Endothelial cell of umbilical vein (primary cell): ENCODE measurements at regions not wholly inside any gene's neighbourhood (a gene's known extent, or its start where the extent isn't known, plus 50 kb on each side); places are given as distances from the start of the nearest gene placed in this dataset.

ENCODE experiments used
- BruUV-seq: library from RNA; stranded (reverse); fragments of 400-500 nt; replicated peaks from 2 replicates; lab custom pipeline; 2021; lab: Mats Ljungman, UMichigan
- CTCF ChIA-PET: fragments of 300-600, 350-600 bp; sonication (Branson Sonifier 250); formaldehyde crosslinking; loops from one replicate; lab custom pipeline; 2021; ENCODE audit warnings: antibody characterized with exemption, inconsistent platforms; lab: Charles Lee
- POLR2A ChIA-PET: fragments of 300-600, 350-600 bp; sonication (Branson Sonifier 250); formaldehyde crosslinking; loops from one replicate; lab custom pipeline; 2021; ENCODE audit warnings: antibody characterized with exemption, inconsistent platforms; lab: Charles Lee
- DNase-seq: peaks from one replicate; pipeline ENCODE4 v3.0.0-alpha.2; 2011; ENCODE audit warnings: low read depth, low spot score
- FAIRE-seq: peaks from 2 replicates; lab custom pipeline; 2011; peaks lifted over from hg19 to GRCh38; lab: Jason Lieb, UNC
- H2AFZ ChIP-seq: 2 replicates; pipeline ENCODE4 v1.6.0; 2012; ENCODE audit warnings: low read depth, low read length, control low read depth, inconsistent platforms
- H3K27ac ChIP-seq: 2 replicates; pipeline ENCODE4 v1.5.1; 2011; ENCODE audit warnings: low read depth, mild to moderate bottlenecking, control low read depth, low read length, moderate library complexity; ENCODE audit not compliant: insufficient read depth
- H3K27me3 ChIP-seq, 2 experiments: 2 replicates each; pipeline versions ENCODE4 v1.6.0 to v1.6.1; 2011; ENCODE audit warnings: low read length in 2 of 2, mixed read lengths in 1 of 2; ENCODE audit not compliant: control insufficient read depth in 2 of 2, insufficient read depth in 2 of 2
- H3K36me3 ChIP-seq, 2 experiments: 2 replicates in 1 of 2; 3 replicates in 1 of 2; pipeline ENCODE4 v1.5.1; 2011; ENCODE audit warnings: low read length in 2 of 2, mild to moderate bottlenecking in 1 of 2, moderate library complexity in 1 of 2; ENCODE audit not compliant: control insufficient read depth in 2 of 2, insufficient read depth in 2 of 2; ENCODE audit errors: extremely low read depth in 1 of 2
- H3K4me1 ChIP-seq: 3 replicates; pipeline ENCODE4 v1.5.1; 2011; ENCODE audit warnings: mild to moderate bottlenecking, low read length; ENCODE audit not compliant: control insufficient read depth, insufficient read depth; ENCODE audit errors: extremely low read depth
- H3K4me2 ChIP-seq: 2 replicates; pipeline ENCODE4 v1.6.1; 2011; ENCODE audit warnings: low read length, control low read depth, mixed read lengths; ENCODE audit not compliant: insufficient read depth
- H3K4me3 ChIP-seq, 3 experiments: fragments of 200-600 bp in 1 of 3; sonication (generic), shearing (Covaris generic) in 1 of 3; replicated peaks in 1 of 3; 2 replicates each; pipeline ENCODE4 v1.5.1; 2011 to 2016; ENCODE audit warnings: control low read depth in 3 of 3, low read length in 3 of 3, mild to moderate bottlenecking in 2 of 3, inconsistent platforms in 1 of 3, low read depth in 1 of 3, moderate library complexity in 1 of 3; ENCODE audit not compliant: insufficient read depth in 1 of 3
- H3K79me2 ChIP-seq: 2 replicates; pipeline ENCODE4 v1.6.0; 2012; ENCODE audit warnings: low read length, inconsistent platforms; ENCODE audit not compliant: control insufficient read depth, insufficient read depth
- H3K9ac ChIP-seq: replicated peaks from 2 replicates; pipeline ENCODE3; 2011; ENCODE audit warnings: low read length, control low read depth; ENCODE audit not compliant: insufficient read depth; ENCODE audit errors: extremely low read depth
- H3K9me1 ChIP-seq: replicated peaks from 3 replicates; pipeline ENCODE4 v1.6.0; 2011; ENCODE audit warnings: mild to moderate bottlenecking, low read length; ENCODE audit not compliant: control insufficient read depth, insufficient read depth; ENCODE audit errors: extremely low read depth
- H3K9me3 ChIP-seq: replicated peaks from 2 replicates; pipeline ENCODE4 v1.5.1; 2012; ENCODE audit warnings: low read length, inconsistent platforms; ENCODE audit not compliant: control insufficient read depth, insufficient read depth
- H4K20me1 ChIP-seq: replicated peaks from 2 replicates; pipeline ENCODE3; 2011; ENCODE audit warnings: mild to moderate bottlenecking, low read length; ENCODE audit not compliant: control insufficient read depth, insufficient read depth; ENCODE audit errors: extremely low read depth
- EZH2 ChIP-seq: IDR thresholded peaks from 2 replicates; pipeline ENCODE4 v1.6.1; 2012; ENCODE audit warnings: borderline replicate concordance, low read depth, mild to moderate bottlenecking, moderate library complexity, low read length, inconsistent platforms; ENCODE audit not compliant: severe bottlenecking
- FOS ChIP-seq: IDR thresholded peaks from 2 replicates; pipeline ENCODE4 v1.6.1; 2011; ENCODE audit warnings: mild to moderate bottlenecking, low read length, moderate library complexity, borderline replicate concordance; ENCODE audit not compliant: insufficient read depth
- GATA2 ChIP-seq: IDR thresholded peaks from 2 replicates; pipeline ENCODE4 v1.7.0; 2011; ENCODE audit warnings: low read depth, mild to moderate bottlenecking, moderate library complexity, mixed read lengths, low read length; ENCODE audit not compliant: insufficient read length, insufficient read depth
- JUN ChIP-seq: IDR thresholded peaks from 2 replicates; pipeline ENCODE4 v1.6.1; 2011; ENCODE audit warnings: borderline replicate concordance, low read depth; ENCODE audit not compliant: insufficient read length, insufficient read depth
- MYC ChIP-seq: IDR thresholded peaks from one replicate; pipeline ENCODE4 v1.6.1; 2011; ENCODE audit warnings: mild to moderate bottlenecking, low read depth, low read length
- POLR2A ChIP-seq: IDR thresholded peaks from 2 replicates; pipeline ENCODE4 v1.6.1; 2012; ENCODE audit warnings: low read depth, mild to moderate bottlenecking, control low read depth, low read length
- POLR2AphosphoS5 ChIP-seq: IDR thresholded peaks from 2 replicates; pipeline ENCODE4 v1.6.1; 2012; ENCODE audit warnings: low read depth, mild to moderate bottlenecking, control low read depth, low read length, moderate library complexity; ENCODE audit not compliant: insufficient read depth
- dilution Hi-C: fragments of 300-500 bp; cut with MboI; formaldehyde crosslinking; loops from one replicate; pipeline ENCODE4 v1.15.0; 2019; ENCODE audit warnings: low sequenced_read_pairs; ENCODE audit not compliant: extremely low pct_ligation_motif_present
- intact Hi-C: fragments of 100-400 bp; cut with micrococcal nuclease; formaldehyde crosslinking; loops from one replicate; pipeline ENCODE4 v1.10.0; 2022
- TF ChIP-seq, protein P1 (sequence below): IDR thresholded peaks from 2 replicates; pipeline ENCODE4 v1.6.1; 2011; ENCODE audit not compliant: insufficient read depth, insufficient read length
- TF ChIP-seq, protein P2 (sequence below), 2 donors: IDR thresholded peaks; 1 replicate in 1 of 2; 2 replicates in 1 of 2; pipeline ENCODE4 v1.5.1; 2011; ENCODE audit warnings: low read length in 2 of 2, mild to moderate bottlenecking in 2 of 2, moderate library complexity in 2 of 2, control low read depth in 1 of 2, inconsistent platforms in 1 of 2, low read depth in 1 of 2; ENCODE audit not compliant: insufficient read depth in 1 of 2; ENCODE audit errors: extremely low read depth in 1 of 2

DNA sequence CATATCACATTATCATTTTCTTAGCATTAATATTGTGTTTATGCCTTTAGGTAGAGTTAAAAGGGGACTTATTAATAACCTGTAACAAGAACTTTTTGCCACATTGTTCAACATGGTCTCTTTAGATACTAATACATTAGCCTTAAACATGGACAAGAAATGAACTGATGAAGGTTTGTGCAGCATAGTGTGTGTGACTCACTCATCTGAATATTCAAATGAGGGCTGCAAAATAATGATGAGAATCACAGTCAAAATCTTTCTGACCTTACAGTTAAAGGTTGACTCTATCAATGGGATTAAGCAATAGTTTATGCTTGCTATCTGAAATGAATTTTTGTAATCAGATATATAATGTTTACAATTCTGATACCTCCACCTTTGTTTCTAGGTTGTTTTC, 1189.3 kb upstream of the CITED2 start:
- ChIA-PET POLR2A (no interaction called here), CTCF (no interaction called here)
- H3K27ac ChIP-seq: no peak overlapping the region
- no peaks in the 10 kb centered on the region for H3K9me3 ChIP-seq
- dilution Hi-C loops (no loop called here), intact Hi-C loops (no loop called here)
- TF ChIP-seq, protein P1, sequence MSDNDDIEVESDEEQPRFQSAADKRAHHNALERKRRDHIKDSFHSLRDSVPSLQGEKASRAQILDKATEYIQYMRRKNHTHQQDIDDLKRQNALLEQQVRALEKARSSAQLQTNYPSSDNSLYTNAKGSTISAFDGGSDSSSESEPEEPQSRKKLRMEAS: no peak
- TF ChIP-seq POLR2AphosphoS5 (no peak), EZH2 (no peak), JUN (no peak), POLR2A (no peak), MYC (no peak), GATA2 (no peak), FOS (no peak)
- TF ChIP-seq, protein P2, sequence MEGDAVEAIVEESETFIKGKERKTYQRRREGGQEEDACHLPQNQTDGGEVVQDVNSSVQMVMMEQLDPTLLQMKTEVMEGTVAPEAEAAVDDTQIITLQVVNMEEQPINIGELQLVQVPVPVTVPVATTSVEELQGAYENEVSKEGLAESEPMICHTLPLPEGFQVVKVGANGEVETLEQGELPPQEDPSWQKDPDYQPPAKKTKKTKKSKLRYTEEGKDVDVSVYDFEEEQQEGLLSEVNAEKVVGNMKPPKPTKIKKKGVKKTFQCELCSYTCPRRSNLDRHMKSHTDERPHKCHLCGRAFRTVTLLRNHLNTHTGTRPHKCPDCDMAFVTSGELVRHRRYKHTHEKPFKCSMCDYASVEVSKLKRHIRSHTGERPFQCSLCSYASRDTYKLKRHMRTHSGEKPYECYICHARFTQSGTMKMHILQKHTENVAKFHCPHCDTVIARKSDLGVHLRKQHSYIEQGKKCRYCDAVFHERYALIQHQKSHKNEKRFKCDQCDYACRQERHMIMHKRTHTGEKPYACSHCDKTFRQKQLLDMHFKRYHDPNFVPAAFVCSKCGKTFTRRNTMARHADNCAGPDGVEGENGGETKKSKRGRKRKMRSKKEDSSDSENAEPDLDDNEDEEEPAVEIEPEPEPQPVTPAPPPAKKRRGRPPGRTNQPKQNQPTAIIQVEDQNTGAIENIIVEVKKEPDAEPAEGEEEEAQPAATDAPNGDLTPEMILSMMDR (IDR thresholded peaks at IDR 0.05; ENCODE audit: extremely low read depth in 1 of 2, insufficient read depth in 1 of 2, low read depth in 1 of 2, low read length in 2 of 2): no peak
- no peaks in the 10 kb centered on the region for H3K9me1 ChIP-seq
- DNase-seq (no peak), FAIRE-seq (no peak)
- H4K20me1 ChIP-seq: no peaks in the 10 kb centered on the region
- H3K36me3 ChIP-seq: no peaks in the 10 kb centered on the region
- no peak overlapping the region for H3K4me3 ChIP-seq
- H3K79me2 ChIP-seq: no peaks in the 10 kb centered on the region
- H3K4me1 ChIP-seq: peaks cover 18% of the 10 kb centered on the region
- no TSS peak for BruUV-seq
- no peaks in the 10 kb centered on the region for H3K27me3 ChIP-seq
- no peak overlapping the region for H3K4me2 ChIP-seq
- H3K9ac ChIP-seq: no peak overlapping the region
- no peak overlapping the region for H2AFZ ChIP-seq
